GM18858 (cell line): ENCODE measurements at regions not wholly inside any gene's neighbourhood (a gene's known extent, or its start where the extent isn't known, plus 50 kb on each side); places are given as distances from the start of the nearest gene placed in this dataset.
"Not testable (repeated sequence)": the region's sequence is repeated elsewhere in the genome, so short reads cannot be mapped to it uniquely, and the experiment has no call there.

ENCODE experiments used
- ATAC-seq: cut with Tn5 transposase; IDR thresholded peaks from one replicate; pipeline ENCODE4 v1.9.1; 2021; ENCODE audit not compliant: unreplicated experiment

- not testable (repeated sequence) for ATAC-seq
Observed at GRCh38 chr2:91520972-91521535, 2829.6 kb downstream of the RPIA start.

GRCh38 chr2:91521944-91522343, 2830.5 kb downstream of the RPIA start:
- ATAC-seq, result not testable (repeated sequence)

GRCh38 chr2:91522877-91523276, 2831.4 kb downstream of the RPIA start:
- ATAC-seq, result not testable (repeated sequence)

GRCh38 chr2:91523751-91524150, 2832.3 kb downstream of the RPIA start:
- not testable (repeated sequence) for ATAC-seq

- ATAC-seq, result not testable (repeated sequence)
Observed at GRCh38 chr2:91525587-91525986, 2834.1 kb downstream of the RPIA start.

- not testable (repeated sequence) for ATAC-seq
Observed at GRCh38 chr2:91526083-91526482, 2834.6 kb downstream of the RPIA start.

- ATAC-seq, result not testable (repeated sequence)
Observed at GRCh38 chr2:91527056-91527455, 2835.6 kb downstream of the RPIA start.

GRCh38 chr2:91527491-91528031, 2836.1 kb downstream of the RPIA start:
- ATAC-seq, result not testable (repeated sequence)

- not testable (repeated sequence) for ATAC-seq
Observed at GRCh38 chr2:91528361-91528760, 2836.9 kb downstream of the RPIA start.

GRCh38 chr2:91536109-91536508, 2844.6 kb downstream of the RPIA start:
- ATAC-seq, result not testable (repeated sequence)

- not testable (repeated sequence) for ATAC-seq
Observed at GRCh38 chr2:91536549-91537263, 2845.2 kb downstream of the RPIA start.

GRCh38 chr2:91549316-91549715, 2857.8 kb downstream of the RPIA start:
- ATAC-seq, result not testable (repeated sequence)

GRCh38 chr2:91558234-91558633, 2866.8 kb downstream of the RPIA start:
- ATAC-seq, result not testable (repeated sequence)

- ATAC-seq, result not testable (repeated sequence)
Observed at GRCh38 chr2:91559269-91559668, 2867.8 kb downstream of the RPIA start.

- ATAC-seq, result not testable (repeated sequence)
Observed at GRCh38 chr2:91559886-91560614, 2868.6 kb downstream of the RPIA start.

GRCh38 chr2:91562184-91562583, 2870.7 kb downstream of the RPIA start:
- ATAC-seq, result not testable (repeated sequence)

- ATAC-seq, result not testable (repeated sequence)
Observed at GRCh38 chr2:91564700-91565099, 2873.2 kb downstream of the RPIA start.

GRCh38 chr2:91565689-91566430, 2874.4 kb downstream of the RPIA start:
- not testable (repeated sequence) for ATAC-seq

- ATAC-seq, result not testable (repeated sequence)
Observed at GRCh38 chr2:91566611-91567010, 2875.1 kb downstream of the RPIA start.

- ATAC-seq, result not testable (repeated sequence)
Observed at GRCh38 chr2:91567546-91568335, 2876.3 kb downstream of the RPIA start.
